ENCODE measurements at regions not wholly inside any gene's neighbourhood (a gene's known extent, or its start where the extent isn't known, plus 50 kb on each side); places are given as distances from the start of the nearest gene placed in this dataset.
A peak's percentile ranks its signal among the peaks of the same experiment; 100 is the strongest.

- no peaks in the 10 kb centered on the region for H3K4me1 ChIP-seq (ENCODE audit: control insufficient read depth in 5 of 5, insufficient read depth in 5 of 5, low read length in 5 of 5)
- H3K27ac ChIP-seq (ENCODE audit: low read depth, low read length): no peak overlapping the region
- no peaks in the 10 kb centered on the region for H3K9me3 ChIP-seq (ENCODE audit: control insufficient read depth in 5 of 5, low read length in 5 of 5)
- H3K36me3 ChIP-seq (ENCODE audit: control insufficient read depth in 5 of 5, insufficient read depth in 5 of 5, low read length in 5 of 5): no peaks in the 10 kb centered on the region
- no peak overlapping the region for H3K4me3 ChIP-seq (ENCODE audit: low read depth in 1 of 5, low read length in 5 of 5)
- H3K9ac ChIP-seq (ENCODE audit: low read length in 5 of 5): no peak overlapping the region
- H3K27me3 ChIP-seq (ENCODE audit: control insufficient read depth in 5 of 5, insufficient read depth in 4 of 5, low read length in 5 of 5): no peaks in the 10 kb centered on the region
These were observed 96.9 kb downstream of the EVX1 start for GRCh38 chr7:27339478-27339877.

- Histone ChIP-seq H3K36me3 (ENCODE audit: control insufficient read depth in 5 of 5, insufficient read depth in 5 of 5, low read length in 5 of 5) (no peaks in the 10 kb centered on the region), H3K4me1 (ENCODE audit: control insufficient read depth in 5 of 5, insufficient read depth in 5 of 5, low read length in 5 of 5) (peaks cover 0 to 6% (median 3%) of the 10 kb centered on the region in 5 donors), H3K9me3 (ENCODE audit: control insufficient read depth in 5 of 5, low read length in 5 of 5) (no peaks in the 10 kb centered on the region), H3K9ac (ENCODE audit: low read length in 5 of 5) (no peak overlapping the region), H3K27me3 (ENCODE audit: control insufficient read depth in 5 of 5, insufficient read depth in 4 of 5, low read length in 5 of 5) (no peaks in the 10 kb centered on the region), H3K4me3 (ENCODE audit: low read depth in 1 of 5, low read length in 5 of 5) (no peak overlapping the region), H3K27ac (ENCODE audit: low read depth, low read length) (no peak overlapping the region)
These were observed 101.9 kb downstream of the EVX1 start for GRCh38 chr7:27344471-27344870.

GRCh38 chr7:27345164-27345887, 102.7 kb downstream of the EVX1 start:
- Histone ChIP-seq H3K27ac (ENCODE audit: low read depth, low read length) (no peak overlapping the region), H3K36me3 (ENCODE audit: control insufficient read depth in 5 of 5, insufficient read depth in 5 of 5, low read length in 5 of 5) (no peaks in the 10 kb centered on the region), H3K9ac (ENCODE audit: low read length in 5 of 5) (no peak overlapping the region), H3K9me3 (ENCODE audit: control insufficient read depth in 5 of 5, low read length in 5 of 5) (no peaks in the 10 kb centered on the region), H3K4me1 (ENCODE audit: control insufficient read depth in 5 of 5, insufficient read depth in 5 of 5, low read length in 5 of 5) (peaks cover 0 to 6% (median 3%) of the 10 kb centered on the region in 5 donors), H3K27me3 (ENCODE audit: control insufficient read depth in 5 of 5, insufficient read depth in 4 of 5, low read length in 5 of 5) (no peaks in the 10 kb centered on the region), H3K4me3 (ENCODE audit: low read depth in 1 of 5, low read length in 5 of 5) (no peak overlapping the region)

- no peaks in the 10 kb centered on the region for H3K27me3 ChIP-seq (ENCODE audit: control insufficient read depth in 5 of 5, insufficient read depth in 4 of 5, low read length in 5 of 5)
- H3K9me3 ChIP-seq (ENCODE audit: control insufficient read depth in 5 of 5, low read length in 5 of 5): no peaks in the 10 kb centered on the region
- H3K9ac ChIP-seq (ENCODE audit: low read length in 5 of 5): no peak overlapping the region
- H3K4me3 ChIP-seq (ENCODE audit: low read depth in 1 of 5, low read length in 5 of 5): no peak overlapping the region
- no peaks in the 10 kb centered on the region for H3K36me3 ChIP-seq (ENCODE audit: control insufficient read depth in 5 of 5, insufficient read depth in 5 of 5, low read length in 5 of 5)
- H3K4me1 ChIP-seq (ENCODE audit: control insufficient read depth in 5 of 5, insufficient read depth in 5 of 5, low read length in 5 of 5): peaks cover 0 to 6% (median 3%) of the 10 kb centered on the region in 5 donors
- H3K27ac ChIP-seq (ENCODE audit: low read depth, low read length): no peak overlapping the region
These were observed 103.4 kb downstream of the EVX1 start for GRCh38 chr7:27345997-27346396.

GRCh38 chr7:27346531-27347275, 104.1 kb downstream of the EVX1 start:
- no peak overlapping the region for H3K9ac ChIP-seq (ENCODE audit: low read length in 5 of 5)
- no peaks in the 10 kb centered on the region for H3K27me3 ChIP-seq (ENCODE audit: control insufficient read depth in 5 of 5, insufficient read depth in 4 of 5, low read length in 5 of 5)

GRCh38 chr7:27347276-27347640, 104.7 kb downstream of the EVX1 start:
- Histone ChIP-seq H3K4me3 (ENCODE audit: low read depth in 1 of 5, low read length in 5 of 5) (peak overlapping the region in 1 of 5 donors; percentile 15), H3K27ac (ENCODE audit: low read depth, low read length) (no peak overlapping the region), H3K4me1 (ENCODE audit: control insufficient read depth in 5 of 5, insufficient read depth in 5 of 5, low read length in 5 of 5) (peaks cover 0 to 6% (median 3%) of the 10 kb centered on the region in 5 donors), H3K36me3 (ENCODE audit: control insufficient read depth in 5 of 5, insufficient read depth in 5 of 5, low read length in 5 of 5) (no peaks in the 10 kb centered on the region), H3K9ac (ENCODE audit: low read length in 5 of 5) (no peak overlapping the region), H3K9me3 (ENCODE audit: control insufficient read depth in 5 of 5, low read length in 5 of 5) (no peaks in the 10 kb centered on the region), H3K27me3 (ENCODE audit: control insufficient read depth in 5 of 5, insufficient read depth in 4 of 5, low read length in 5 of 5) (no peaks in the 10 kb centered on the region)

More at GRCh38 chr7:27346531-27347275, 104.1 kb downstream of the EVX1 start:
- Histone ChIP-seq H3K4me1 (ENCODE audit: control insufficient read depth in 5 of 5, insufficient read depth in 5 of 5, low read length in 5 of 5) (peaks cover 0 to 6% (median 3%) of the 10 kb centered on the region in 5 donors), H3K27ac (ENCODE audit: low read depth, low read length) (no peak overlapping the region), H3K36me3 (ENCODE audit: control insufficient read depth in 5 of 5, insufficient read depth in 5 of 5, low read length in 5 of 5) (no peaks in the 10 kb centered on the region), H3K4me3 (ENCODE audit: low read depth in 1 of 5, low read length in 5 of 5) (peak overlapping the region in 1 of 5 donors; percentile 15), H3K9me3 (ENCODE audit: control insufficient read depth in 5 of 5, low read length in 5 of 5) (no peaks in the 10 kb centered on the region)

- Histone ChIP-seq H3K36me3 (ENCODE audit: control insufficient read depth in 5 of 5, insufficient read depth in 5 of 5, low read length in 5 of 5) (no peaks in the 10 kb centered on the region), H3K9ac (ENCODE audit: low read length in 5 of 5) (no peak overlapping the region), H3K9me3 (ENCODE audit: control insufficient read depth in 5 of 5, low read length in 5 of 5) (no peaks in the 10 kb centered on the region), H3K27ac (ENCODE audit: low read depth, low read length) (no peak overlapping the region), H3K4me3 (ENCODE audit: low read depth in 1 of 5, low read length in 5 of 5) (no peak overlapping the region), H3K4me1 (ENCODE audit: control insufficient read depth in 5 of 5, insufficient read depth in 5 of 5, low read length in 5 of 5) (peaks cover 0 to 6% (median 3%) of the 10 kb centered on the region in 5 donors), H3K27me3 (ENCODE audit: control insufficient read depth in 5 of 5, insufficient read depth in 4 of 5, low read length in 5 of 5) (no peaks in the 10 kb centered on the region)
These were observed 107.0 kb downstream of the EVX1 start for GRCh38 chr7:27349621-27350020.

- Histone ChIP-seq H3K9me3 (ENCODE audit: control insufficient read depth in 5 of 5, low read length in 5 of 5) (no peaks in the 10 kb centered on the region), H3K36me3 (ENCODE audit: control insufficient read depth in 5 of 5, insufficient read depth in 5 of 5, low read length in 5 of 5) (no peaks in the 10 kb centered on the region), H3K9ac (ENCODE audit: low read length in 5 of 5) (no peak overlapping the region), H3K27me3 (ENCODE audit: control insufficient read depth in 5 of 5, insufficient read depth in 4 of 5, low read length in 5 of 5) (no peaks in the 10 kb centered on the region), H3K27ac (ENCODE audit: low read depth, low read length) (no peak overlapping the region), H3K4me3 (ENCODE audit: low read depth in 1 of 5, low read length in 5 of 5) (no peak overlapping the region), H3K4me1 (ENCODE audit: control insufficient read depth in 5 of 5, insufficient read depth in 5 of 5, low read length in 5 of 5) (peaks cover 0 to 6% (median 3%) of the 10 kb centered on the region in 5 donors)
These were observed 108.5 kb downstream of the EVX1 start for GRCh38 chr7:27351137-27351536.

- peaks cover 0 to 4% (median under 1%) of the 10 kb centered on the region in 5 donors for H3K4me1 ChIP-seq (ENCODE audit: control insufficient read depth in 5 of 5, insufficient read depth in 5 of 5, low read length in 5 of 5)
- no peaks in the 10 kb centered on the region for H3K36me3 ChIP-seq (ENCODE audit: control insufficient read depth in 5 of 5, insufficient read depth in 5 of 5, low read length in 5 of 5)
- H3K9me3 ChIP-seq (ENCODE audit: control insufficient read depth in 5 of 5, low read length in 5 of 5): no peaks in the 10 kb centered on the region
- H3K4me3 ChIP-seq (ENCODE audit: low read depth in 1 of 5, low read length in 5 of 5): no peak overlapping the region
- no peaks in the 10 kb centered on the region for H3K27me3 ChIP-seq (ENCODE audit: control insufficient read depth in 5 of 5, insufficient read depth in 4 of 5, low read length in 5 of 5)
- no peak overlapping the region for H3K9ac ChIP-seq (ENCODE audit: low read length in 5 of 5)
- no peak overlapping the region for H3K27ac ChIP-seq (ENCODE audit: low read depth, low read length)
These were observed 109.2 kb downstream of the EVX1 start for GRCh38 chr7:27351786-27352185.
